A673 (cell line): ENCODE measurements at regions not wholly inside any gene's neighbourhood (a gene's known extent, or its start where the extent isn't known, plus 50 kb on each side); places are given as distances from the start of the nearest gene placed in this dataset.

ENCODE experiments used
- CTCF ChIP-seq: fragments of 300-800, 200-600 bp; sonication (generic); conservative IDR thresholded peaks from 2 replicates; pipeline ENCODE4 v1.5.1; 2017; ENCODE audit warnings: low read depth, mild to moderate bottlenecking, antibody characterized with exemption, low read length, moderate library complexity, mixed read lengths
- EZH2 ChIP-seq: fragments of 200-600 bp; sonication (generic); IDR thresholded peaks from 2 replicates; pipeline ENCODE4 v1.6.1; 2017; ENCODE audit warnings: borderline replicate concordance, low read depth, mild to moderate bottlenecking, mixed read lengths, antibody characterized with exemption, low read length; ENCODE audit not compliant: poor library complexity, severe bottlenecking

GRCh38 chr3:24923570-24923969 is 428.9 kb upstream of the THRB start:
- TF ChIP-seq CTCF: no peak
- TF ChIP-seq EZH2: no peak
